Progenitor cell of endocrine pancreas (in vitro differentiated cells): ENCODE measurements at regions not wholly inside any gene's neighbourhood (a gene's known extent, or its start where the extent isn't known, plus 50 kb on each side); places are given as distances from the start of the nearest gene placed in this dataset.

Experiments used
- DNase-seq: peaks from one replicate; pipeline ENCODE4 v3.0.0; 2021; ENCODE audit warnings: low spot score; ENCODE audit not compliant: unreplicated experiment
- H3K27ac Mint-ChIP-seq: 2 replicates; pipeline ENCODE4 v1.8.0; 2021; ENCODE audit warnings: mild to moderate bottlenecking, moderate library complexity, mixed read lengths
- H3K27me3 Mint-ChIP-seq: 2 replicates; pipeline ENCODE4 v1.8.0; 2021; ENCODE audit warnings: mixed read lengths
- H3K36me3 Mint-ChIP-seq: 2 replicates; pipeline ENCODE4 v1.8.0; 2022; ENCODE audit warnings: mixed read lengths; ENCODE audit not compliant: insufficient read depth
- H3K4me1 Mint-ChIP-seq: 2 replicates; pipeline ENCODE4 v1.8.0; 2021; ENCODE audit warnings: low read depth, mixed read lengths
- H3K4me3 Mint-ChIP-seq: 2 replicates; pipeline ENCODE4 v1.8.0; 2021; ENCODE audit warnings: low read depth, mild to moderate bottlenecking, moderate library complexity, mixed read lengths
- H3K9me3 Mint-ChIP-seq: 2 replicates; pipeline ENCODE4 v1.8.0; 2021; ENCODE audit warnings: low read depth, mixed read lengths
- TF ChIP-seq, protein P1 (sequence below): fragments of 200-600 bp; sonication (generic); IDR thresholded peaks from one replicate; pipeline ENCODE4 v1.5.0; 2021; ENCODE audit warnings: antibody characterized with exemption, mild to moderate bottlenecking; ENCODE audit not compliant: unreplicated experiment

DNA sequence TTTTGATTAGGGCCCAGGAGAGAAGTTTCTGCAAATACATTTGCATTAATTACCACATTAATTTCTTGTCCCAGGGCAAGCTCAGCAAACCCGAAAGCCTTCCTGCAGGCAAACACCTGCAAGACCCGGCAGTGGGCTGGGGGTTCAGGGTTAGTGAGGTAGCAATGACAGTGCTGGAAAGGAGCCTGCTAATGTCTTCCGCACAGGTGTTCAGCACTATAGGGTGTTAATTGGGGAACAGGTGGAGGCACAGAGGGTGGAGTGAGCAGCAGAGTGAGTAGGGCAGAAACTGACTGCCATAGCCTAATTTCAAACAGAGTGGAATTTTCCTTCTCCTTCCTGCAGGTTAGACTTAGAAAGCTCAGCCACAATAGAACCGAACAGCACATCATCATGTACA lies 50.9 kb upstream of the UBASH3B start:
- Mint-ChIP-seq H3K36me3 (no peaks in the 10 kb centered on the region), H3K4me3 (no peak overlapping the region), H3K27me3 (peaks cover 4% of the 10 kb centered on the region), H3K9me3 (no peaks in the 10 kb centered on the region), H3K4me1 (no peaks in the 10 kb centered on the region), H3K27ac (no peak overlapping the region)
- TF ChIP-seq, protein P1, sequence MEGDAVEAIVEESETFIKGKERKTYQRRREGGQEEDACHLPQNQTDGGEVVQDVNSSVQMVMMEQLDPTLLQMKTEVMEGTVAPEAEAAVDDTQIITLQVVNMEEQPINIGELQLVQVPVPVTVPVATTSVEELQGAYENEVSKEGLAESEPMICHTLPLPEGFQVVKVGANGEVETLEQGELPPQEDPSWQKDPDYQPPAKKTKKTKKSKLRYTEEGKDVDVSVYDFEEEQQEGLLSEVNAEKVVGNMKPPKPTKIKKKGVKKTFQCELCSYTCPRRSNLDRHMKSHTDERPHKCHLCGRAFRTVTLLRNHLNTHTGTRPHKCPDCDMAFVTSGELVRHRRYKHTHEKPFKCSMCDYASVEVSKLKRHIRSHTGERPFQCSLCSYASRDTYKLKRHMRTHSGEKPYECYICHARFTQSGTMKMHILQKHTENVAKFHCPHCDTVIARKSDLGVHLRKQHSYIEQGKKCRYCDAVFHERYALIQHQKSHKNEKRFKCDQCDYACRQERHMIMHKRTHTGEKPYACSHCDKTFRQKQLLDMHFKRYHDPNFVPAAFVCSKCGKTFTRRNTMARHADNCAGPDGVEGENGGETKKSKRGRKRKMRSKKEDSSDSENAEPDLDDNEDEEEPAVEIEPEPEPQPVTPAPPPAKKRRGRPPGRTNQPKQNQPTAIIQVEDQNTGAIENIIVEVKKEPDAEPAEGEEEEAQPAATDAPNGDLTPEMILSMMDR = no peak
- DNase-seq = no peak

DNA sequence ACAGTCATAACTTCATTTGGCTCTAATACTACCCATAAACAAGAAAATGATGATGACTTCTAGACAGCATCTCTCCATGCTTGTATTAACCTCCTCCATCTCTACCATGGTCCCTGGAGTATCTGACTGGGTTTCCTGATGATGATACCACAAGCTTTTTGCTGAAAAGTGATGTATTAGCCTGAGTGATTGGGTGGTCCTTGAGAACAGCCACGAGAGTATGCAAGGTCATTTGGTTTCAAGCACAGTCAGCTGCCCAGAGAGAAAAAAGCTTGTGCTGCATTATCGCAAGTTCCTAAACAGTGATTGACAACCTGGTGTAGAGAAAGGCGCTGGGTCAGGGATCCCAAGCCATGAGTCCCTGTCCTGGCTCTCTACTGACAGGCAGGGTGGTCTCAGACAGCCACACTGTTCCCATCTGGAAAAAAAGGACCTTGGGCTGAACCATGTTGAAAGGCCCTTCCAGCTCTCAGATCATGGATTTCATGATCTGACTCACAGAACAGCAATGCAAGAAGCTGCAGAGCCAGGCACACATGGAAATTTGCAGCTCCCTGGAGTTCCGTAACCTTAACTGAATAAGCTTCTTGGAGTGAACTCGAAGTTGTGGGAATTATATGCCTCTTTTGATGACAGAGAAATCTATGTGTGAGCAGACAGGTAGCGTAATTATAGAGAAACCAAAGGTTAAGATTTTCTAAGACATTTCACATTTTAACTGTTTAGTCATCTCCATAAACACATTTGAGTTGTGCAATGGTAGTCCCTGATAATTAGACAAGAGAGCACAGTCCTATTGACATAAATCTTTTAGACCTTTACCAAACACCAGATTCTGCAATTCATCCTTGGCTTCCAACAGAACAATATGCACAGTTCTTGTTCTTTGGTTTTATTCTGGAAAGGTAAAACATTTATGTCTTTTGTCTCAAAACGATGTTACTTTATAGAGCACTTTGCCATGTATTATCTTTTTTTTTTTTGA lies 54.1 kb upstream of the UBASH3B start:
- Mint-ChIP-seq H3K9me3 (no peaks in the 10 kb centered on the region), H3K4me1 (no peaks in the 10 kb centered on the region), H3K27me3 (peaks cover 4% of the 10 kb centered on the region), H3K36me3 (no peaks in the 10 kb centered on the region), H3K4me3 (no peak overlapping the region), H3K27ac (no peak overlapping the region)
- TF ChIP-seq, protein P1 = no peak
- no peak for DNase-seq

GRCh38 chr11:122600290-122600689 lies 55.2 kb upstream of the UBASH3B start:
- DNase-seq = no peak
- Mint-ChIP-seq H3K4me3 (no peak overlapping the region), H3K36me3 (no peaks in the 10 kb centered on the region), H3K27ac (no peak overlapping the region), H3K9me3 (no peaks in the 10 kb centered on the region), H3K4me1 (no peaks in the 10 kb centered on the region), H3K27me3 (peaks cover 3% of the 10 kb centered on the region)
- TF ChIP-seq, protein P1 = no peak

DNA sequence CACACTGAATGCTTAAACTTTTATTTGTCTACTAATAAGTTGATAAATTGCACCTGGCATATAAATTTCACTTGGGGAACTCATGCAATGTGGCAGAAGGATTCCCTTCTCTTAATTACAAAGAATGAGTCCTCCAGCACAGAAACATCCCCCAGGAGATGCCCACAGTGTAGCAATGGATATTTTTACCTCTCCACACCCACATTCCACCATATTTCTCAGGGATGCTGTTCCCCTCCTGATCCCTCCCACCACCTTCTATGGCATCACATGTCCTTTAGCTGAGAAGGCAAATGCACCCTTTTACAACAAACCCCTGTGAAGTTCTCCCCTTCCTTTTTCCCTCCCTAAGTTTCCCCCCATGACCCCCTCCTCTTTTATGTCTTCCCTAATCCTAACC lies 56.1 kb upstream of the UBASH3B start:
- no peaks in the 10 kb centered on the region for H3K27me3 Mint-ChIP-seq
- H3K4me3 Mint-ChIP-seq = no peak overlapping the region
- no peaks in the 10 kb centered on the region for H3K9me3 Mint-ChIP-seq
- DNase-seq = no peak
- no peaks in the 10 kb centered on the region for H3K36me3 Mint-ChIP-seq
- no peak overlapping the region for H3K27ac Mint-ChIP-seq
- TF ChIP-seq, protein P1 = no peak
- H3K4me1 Mint-ChIP-seq = no peaks in the 10 kb centered on the region

- H3K4me3 Mint-ChIP-seq = no peak overlapping the region
- H3K9me3 Mint-ChIP-seq = no peaks in the 10 kb centered on the region
- no peaks in the 10 kb centered on the region for H3K36me3 Mint-ChIP-seq
- H3K27ac Mint-ChIP-seq = no peak overlapping the region
- TF ChIP-seq, protein P1 = no peak
- H3K27me3 Mint-ChIP-seq = no peaks in the 10 kb centered on the region
- H3K4me1 Mint-ChIP-seq = no peaks in the 10 kb centered on the region
- no peak for DNase-seq
Measured at GRCh38 chr11:122598971-122599370, 56.6 kb upstream of the UBASH3B start.
